CD4-positive, alpha-beta T cell treated with Interleukin-6 at 100 ng/mL for 8 hours (primary cell): ENCODE measurements at regions not wholly inside any gene's neighbourhood (a gene's known extent, or its start where the extent isn't known, plus 50 kb on each side); places are given as distances from the start of the nearest gene placed in this dataset.
"Not testable (repeated sequence)": the region's sequence is repeated elsewhere in the genome, so short reads cannot be mapped to it uniquely, and the experiment has no call there.

Source experiments
- DNase-seq: peaks from one replicate; pipeline ENCODE4 v3.0.0-alpha.2; 2020; ENCODE audit warnings: mixed read lengths, low spot score

DNA sequence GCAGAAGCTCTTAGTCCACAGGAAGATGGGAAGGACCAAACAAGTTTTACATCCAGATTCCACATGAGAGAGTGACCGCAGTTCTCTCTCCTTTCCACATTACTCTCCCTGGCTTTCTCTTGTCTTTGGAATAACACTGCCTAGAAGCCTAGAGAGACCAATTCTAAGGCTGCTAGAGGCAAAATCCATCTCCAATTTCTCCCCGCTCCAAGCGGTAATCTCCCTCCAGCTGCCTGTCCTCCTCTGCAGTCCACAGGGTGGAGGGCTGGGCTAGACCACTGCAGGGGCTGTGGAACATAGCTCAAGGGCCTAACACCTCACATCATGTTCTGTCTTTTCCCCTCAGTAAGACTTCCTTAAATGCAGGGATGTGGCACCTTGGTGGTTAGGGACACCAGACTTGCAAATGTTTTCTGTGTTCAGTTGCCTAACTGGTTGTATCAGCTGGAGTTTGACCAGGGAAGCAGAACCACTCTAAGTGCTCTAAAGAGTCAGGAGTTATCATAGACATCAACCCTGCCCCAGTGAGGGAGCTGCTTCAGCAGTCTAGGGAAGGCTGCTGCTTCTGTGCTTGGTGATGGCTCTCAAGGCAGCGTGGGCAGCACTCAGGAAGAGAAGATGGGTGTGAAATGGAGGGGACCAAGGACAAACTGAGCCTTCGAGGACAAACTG is 423.1 kb downstream of the BCOR start:
- DNase-seq: no peak

- DNase-seq: no peak
Observed at GRCh38 chrX:39675162-39675553, 422.6 kb downstream of the BCOR start.

DNA sequence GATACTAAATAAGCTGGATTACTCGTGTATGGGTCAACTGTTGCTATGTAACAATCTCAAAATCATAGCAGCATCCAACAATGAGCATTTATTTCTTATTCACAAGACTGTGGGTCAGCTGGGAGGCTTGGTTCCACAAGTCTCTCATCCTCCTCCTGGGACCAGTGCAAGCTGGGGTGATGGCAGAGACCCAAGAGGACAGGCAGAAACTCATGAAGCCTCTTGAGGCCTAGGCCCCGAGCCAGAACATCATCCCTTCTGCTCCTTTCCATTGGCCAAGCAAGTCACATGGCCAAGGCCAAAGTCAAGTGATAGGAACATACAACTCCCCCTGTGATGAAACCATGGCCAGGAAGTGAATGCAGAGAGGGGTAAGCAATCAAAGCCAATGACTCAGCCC is 422.1 kb downstream of the BCOR start:
- DNase-seq: no peak

GRCh38 chrX:39676434-39676833 is 421.3 kb downstream of the BCOR start:
- no peak for DNase-seq

- no peak for DNase-seq
Observed at GRCh38 chrX:39677585-39677977, 420.2 kb downstream of the BCOR start.

GRCh38 chrX:39677978-39678791 is 419.6 kb downstream of the BCOR start:
- DNase-seq: no peak

DNA sequence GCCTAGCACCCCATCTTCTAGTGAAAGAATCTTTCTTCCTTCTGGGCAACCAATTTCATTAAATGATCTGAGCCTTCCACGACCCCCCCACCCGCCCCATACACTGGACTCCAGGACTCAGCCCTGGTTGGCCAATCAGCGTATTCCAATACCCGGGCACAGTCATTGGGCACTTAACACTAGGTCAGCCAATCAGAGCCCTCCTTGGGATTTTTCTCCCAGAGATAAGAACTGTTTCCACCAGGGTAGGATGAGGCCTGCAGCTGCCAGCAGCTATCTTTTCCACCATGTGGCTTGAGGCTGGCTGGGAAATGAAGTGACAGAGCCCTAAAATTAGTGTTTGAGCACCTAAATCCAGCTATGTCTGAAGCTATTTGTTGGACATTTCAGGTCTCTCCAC is 418.8 kb downstream of the BCOR start:
- DNase-seq: no peak

- DNase-seq: no peak
Observed at GRCh38 chrX:39679497-39680157, 418.1 kb downstream of the BCOR start.

GRCh38 chrX:39681885-39682284 is 415.9 kb downstream of the BCOR start:
- no peak for DNase-seq

GRCh38 chrX:39682778-39683177 is 415.0 kb downstream of the BCOR start:
- no peak for DNase-seq

GRCh38 chrX:39688219-39688575 is 409.6 kb downstream of the BCOR start:
- DNase-seq: no peak

GRCh38 chrX:39688576-39689375 is 409.0 kb downstream of the BCOR start:
- no peak for DNase-seq

- DNase-seq: no peak
Observed at GRCh38 chrX:39689376-39690104, 408.2 kb downstream of the BCOR start.

DNA sequence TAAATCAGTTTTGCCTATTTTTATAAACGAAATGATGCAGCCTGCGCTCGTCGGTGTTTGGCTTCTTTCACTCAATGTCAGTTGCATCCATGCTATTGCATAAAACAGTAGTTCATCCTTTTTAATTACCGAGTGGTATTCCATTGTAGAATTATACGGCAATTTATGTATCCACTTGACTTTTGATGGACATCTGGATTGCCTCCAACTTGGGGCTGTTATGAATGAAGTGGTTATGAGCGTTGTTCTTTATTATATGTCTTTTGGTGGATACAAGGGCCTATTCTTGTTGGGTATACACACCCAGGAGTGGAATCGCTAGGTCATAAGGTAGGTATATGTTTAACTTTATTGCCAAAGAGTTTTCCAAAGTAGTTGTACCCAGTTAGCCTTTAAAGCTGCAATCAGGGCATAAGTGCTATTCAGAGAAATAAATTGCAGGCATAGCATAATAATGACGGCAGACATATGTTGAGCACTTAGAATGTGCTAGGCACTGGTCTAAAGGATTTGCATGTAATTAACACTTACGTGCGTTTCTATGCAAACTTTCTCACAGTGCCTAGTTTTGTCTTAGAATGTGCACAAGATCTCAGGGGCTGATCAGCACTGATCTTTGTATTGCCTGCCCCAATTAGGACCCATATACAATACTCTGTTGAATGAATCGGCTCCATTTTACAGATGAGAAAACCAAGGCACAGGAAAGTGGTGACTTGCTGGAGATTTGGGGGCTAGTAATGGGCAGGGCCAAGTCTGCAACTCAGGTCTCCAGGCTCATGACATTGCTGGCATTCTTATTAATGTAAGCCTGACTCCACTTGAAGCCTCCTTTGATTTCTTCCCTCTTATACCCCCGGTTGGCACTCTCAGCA is 407.0 kb downstream of the BCOR start:
- DNase-seq: no peak

- no peak for DNase-seq
Observed at GRCh38 chrX:39691724-39692123, 406.0 kb downstream of the BCOR start.

GRCh38 chrX:39692796-39693195 is 405.0 kb downstream of the BCOR start:
- no peak for DNase-seq

- no peak for DNase-seq
Observed at GRCh38 chrX:39693298-39693697, 404.5 kb downstream of the BCOR start.

DNA sequence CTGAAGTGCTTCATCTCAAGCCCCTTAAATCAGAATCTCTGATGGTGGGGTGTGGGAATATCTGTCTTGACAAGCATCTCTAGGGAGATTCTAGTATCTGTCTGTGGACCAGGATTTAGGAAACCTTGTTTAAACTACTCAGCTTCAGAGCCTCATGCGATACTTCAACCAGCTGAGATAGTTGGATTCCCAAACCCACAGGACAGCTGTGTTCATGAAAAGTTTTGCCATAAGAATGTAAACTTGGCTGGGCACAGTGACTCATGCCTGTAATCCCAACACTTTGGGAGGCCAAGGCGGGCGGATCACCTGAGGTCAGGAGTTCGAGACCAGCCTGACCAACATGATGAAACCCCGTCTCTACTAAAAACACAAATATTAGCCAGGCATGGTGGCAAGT is 395.1 kb downstream of the BCOR start:
- DNase-seq: not testable (repeated sequence)

DNA sequence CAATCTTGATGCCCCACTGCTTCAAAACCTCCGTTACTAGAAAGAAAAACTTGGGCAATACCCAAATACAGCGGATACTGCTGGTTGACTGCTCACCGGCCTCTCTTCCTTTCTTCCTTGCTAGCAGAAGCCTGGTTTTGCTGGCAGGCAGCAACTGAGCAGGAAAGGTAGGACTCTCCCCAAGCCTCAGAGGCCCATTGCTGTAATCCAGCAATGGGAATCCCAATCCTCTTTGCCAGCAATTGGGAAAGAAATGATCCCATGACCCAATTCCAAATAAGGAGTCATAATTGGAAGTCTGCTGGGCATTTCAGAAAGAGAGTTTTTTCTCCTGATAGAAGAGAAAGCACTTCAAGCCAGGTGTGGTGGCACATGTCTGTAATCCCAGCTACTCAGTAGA is 394.5 kb downstream of the BCOR start:
- DNase-seq: no peak

DNA sequence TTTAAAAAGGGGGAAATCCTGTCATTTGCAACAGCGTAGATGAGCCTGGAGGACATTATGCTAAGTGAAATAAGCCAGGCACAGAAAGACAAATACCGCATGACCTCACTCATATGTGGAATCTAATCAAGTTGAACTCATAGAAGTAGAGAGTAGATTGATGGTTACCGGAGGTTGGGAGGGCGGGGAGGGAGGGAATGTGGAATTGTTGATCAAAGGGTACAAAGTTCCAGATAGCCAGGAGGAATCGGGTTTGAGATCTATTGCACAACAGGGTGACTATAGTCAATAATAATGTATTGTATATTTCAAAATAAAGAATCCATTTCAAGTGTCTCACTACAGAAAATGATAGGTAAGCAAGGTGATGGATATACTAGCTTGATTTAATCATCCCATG is 393.2 kb downstream of the BCOR start:
- DNase-seq: no peak

GRCh38 chrX:39705290-39705689 is 392.5 kb downstream of the BCOR start:
- no peak for DNase-seq
